CD4-positive, alpha-beta memory T cell (primary cell): ENCODE measurements at regions not wholly inside any gene's neighbourhood (a gene's known extent, or its start where the extent isn't known, plus 50 kb on each side); places are given as distances from the start of the nearest gene placed in this dataset.

Source experiments
- CTCF ChIA-PET: fragments of 350-600 bp; sonication (Branson Sonifier 250); formaldehyde crosslinking; loops from one replicate; lab custom pipeline; 2021; ENCODE audit warnings: inconsistent platforms; ENCODE audit not compliant: partially characterized antibody; lab: Charles Lee
- POLR2A ChIA-PET: fragments of 350-600 bp; sonication (Branson Sonifier 250); formaldehyde crosslinking; loops from one replicate; lab custom pipeline; 2021; ENCODE audit not compliant: partially characterized antibody; lab: Charles Lee
- DNase-seq, 5 donors: peaks; one replicate each; pipeline versions ENCODE4 v3.0.0 to v3.0.0-alpha.2; 2020 to 2022; ENCODE audit warnings: mixed read lengths in 1 of 5
- H3K27ac ChIP-seq: one replicate; pipeline ENCODE4 v1.7.0; 2013; ENCODE audit warnings: low read depth, low read length
- H3K27me3 ChIP-seq: 2 replicates; pipeline ENCODE4 v1.7.0; 2013; ENCODE audit warnings: mild to moderate bottlenecking, low read length, moderate library complexity; ENCODE audit not compliant: insufficient read depth
- H3K36me3 ChIP-seq: 2 replicates; pipeline ENCODE4 v1.7.0; 2013; ENCODE audit warnings: mild to moderate bottlenecking, low read length, moderate library complexity; ENCODE audit not compliant: insufficient read depth
- H3K4me1 ChIP-seq: 2 replicates; pipeline ENCODE4 v1.7.0; 2013; ENCODE audit warnings: mild to moderate bottlenecking, low read length, moderate library complexity; ENCODE audit not compliant: insufficient read depth
- H3K4me3 ChIP-seq, 2 donors: one replicate each; pipeline ENCODE4 v1.7.0; 2013; ENCODE audit warnings: low read length in 2 of 2, mild to moderate bottlenecking in 1 of 2
- H3K9me3 ChIP-seq, 2 donors: one replicate each; pipeline ENCODE4 v1.7.0; 2013; ENCODE audit warnings: low read length in 2 of 2, control low read depth in 1 of 2; ENCODE audit not compliant: control insufficient read depth in 1 of 2
- H3K27ac Mint-ChIP-seq, 7 donors: one replicate each; pipeline ENCODE4 v1.8.0; 2020 to 2021; ENCODE audit warnings: mixed read lengths in 7 of 7, mild to moderate bottlenecking in 6 of 7, inconsistent platforms in 3 of 7, moderate library complexity in 3 of 7
- H3K27me3 Mint-ChIP-seq, 2 donors: one replicate each; pipeline ENCODE4 v1.8.0; 2020 to 2021; ENCODE audit warnings: mixed read lengths in 2 of 2
- H3K36me3 Mint-ChIP-seq, 2 donors: one replicate each; pipeline ENCODE4 v1.8.0; 2020 to 2021; ENCODE audit warnings: mixed read lengths in 2 of 2, inconsistent platforms in 1 of 2, mild to moderate bottlenecking in 1 of 2
- H3K4me1 Mint-ChIP-seq, 4 donors: one replicate each; pipeline ENCODE4 v1.8.0; 2020 to 2021; ENCODE audit warnings: mixed read lengths in 4 of 4, mild to moderate bottlenecking in 1 of 4
- H3K4me3 Mint-ChIP-seq, 8 donors: one replicate each; pipeline ENCODE4 v1.8.0; 2020 to 2021; ENCODE audit warnings: mixed read lengths in 8 of 8, mild to moderate bottlenecking in 7 of 8, moderate library complexity in 6 of 8, inconsistent platforms in 3 of 8
- H3K9me3 Mint-ChIP-seq, 8 donors: one replicate each; pipeline ENCODE4 v1.8.0; 2020 to 2021; ENCODE audit warnings: mixed read lengths in 8 of 8, mild to moderate bottlenecking in 5 of 8, inconsistent platforms in 3 of 8, moderate library complexity in 1 of 8
- intact Hi-C: fragments of 100-400 bp; cut with micrococcal nuclease; formaldehyde crosslinking; loops from one replicate; pipeline ENCODE4 v1.15.1; 2023

GRCh38 chr7:87007038-87007437 lies 52.4 kb downstream of the ELAPOR2 start:
- Histone ChIP-seq H3K36me3 (no peaks in the 10 kb centered on the region), H3K4me1 (peaks cover 8% of the 10 kb centered on the region), H3K4me3 (no peak overlapping the region), H3K9me3 (no peaks in the 10 kb centered on the region), H3K27ac (no peak overlapping the region), H3K27me3 (no peaks in the 10 kb centered on the region)
- ChIA-PET POLR2A (no interaction called here), CTCF (no interaction called here)
- Mint-ChIP-seq H3K36me3 (no peaks in the 10 kb centered on the region), H3K9me3 (no peaks in the 10 kb centered on the region), H3K4me1 (peaks cover 0 to 16% (median 4%) of the 10 kb centered on the region in 4 donors), H3K27me3 (peaks cover 2 to 3% of the 10 kb centered on the region in 2 donors), H3K27ac (no peak overlapping the region), H3K4me3 (no peak overlapping the region)
- intact Hi-C loops = no loop called here
- no peak for DNase-seq

GRCh38 chr7:87004956-87005355 lies 54.5 kb downstream of the ELAPOR2 start:
- CTCF ChIA-PET = interaction anchor here (1.2 to 1.8 kb wide), 3 partner anchors 10 to 77 kb away, joined by 3 to 4 read pairs (median 3); no protein-coding TSS in a partner anchor
- Histone ChIP-seq H3K4me1 (peaks cover 8% of the 10 kb centered on the region), H3K9me3 (no peaks in the 10 kb centered on the region), H3K36me3 (no peaks in the 10 kb centered on the region), H3K27me3 (no peaks in the 10 kb centered on the region), H3K27ac (no peak overlapping the region), H3K4me3 (no peak overlapping the region)
- H3K4me1 Mint-ChIP-seq = peaks cover 0 to 23% (median 4%) of the 10 kb centered on the region in 4 donors
- DNase-seq = no peak
- no peak overlapping the region for H3K4me3 Mint-ChIP-seq
- intact Hi-C loops = no loop called here
- no peaks in the 10 kb centered on the region for H3K9me3 Mint-ChIP-seq
- peak overlapping the region in 1 of 7 donors; percentile 50 for H3K27ac Mint-ChIP-seq
- H3K36me3 Mint-ChIP-seq = no peaks in the 10 kb centered on the region
- POLR2A ChIA-PET = no interaction called here
- peaks cover 4% of the 10 kb centered on the region in 2 donors for H3K27me3 Mint-ChIP-seq

DNA sequence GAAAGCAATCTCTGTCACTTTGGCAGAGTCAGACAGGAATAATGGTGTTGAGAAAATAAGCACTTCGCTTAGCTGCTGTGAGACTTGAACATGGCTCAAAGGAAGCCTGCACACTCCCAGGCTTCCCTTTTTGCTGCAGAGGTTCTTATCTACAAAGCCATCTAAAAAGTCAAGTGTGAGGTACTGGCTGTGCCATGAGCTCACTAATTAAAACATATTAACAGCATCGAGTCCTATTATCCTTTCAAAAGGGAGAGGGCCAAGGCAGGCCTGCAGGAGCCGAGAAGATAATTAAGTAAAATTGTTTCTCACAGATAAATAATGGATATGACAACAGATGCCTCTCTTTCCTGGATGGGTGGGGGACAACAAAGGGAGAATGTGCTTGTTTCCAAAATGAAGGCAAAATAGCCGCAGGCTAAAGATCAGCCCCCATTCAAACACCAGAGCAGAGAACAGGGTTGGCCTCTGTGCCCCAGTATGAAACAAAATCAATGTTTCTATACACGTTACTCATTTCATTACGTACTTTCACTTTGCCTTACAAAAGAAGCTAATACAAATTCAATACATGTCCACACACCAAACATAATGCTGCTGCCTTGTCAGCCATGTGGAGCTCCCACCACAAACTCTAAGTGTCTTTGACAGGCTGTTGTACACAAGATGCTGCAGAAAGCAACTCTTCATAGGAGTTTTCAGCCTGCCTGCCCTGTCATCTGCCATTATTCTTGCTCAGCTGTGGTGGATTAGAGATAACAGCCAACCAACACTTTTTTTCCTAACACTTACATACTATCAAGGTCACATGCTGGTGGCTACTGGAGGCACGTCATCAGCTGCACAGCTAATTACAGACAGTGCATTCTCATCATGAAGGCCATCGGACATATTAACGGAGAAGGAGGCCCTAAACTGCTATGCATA lies 55.3 kb downstream of the ELAPOR2 start:
- Mint-ChIP-seq H3K4me1 (peaks cover 0 to 23% (median 4%) of the 10 kb centered on the region in 4 donors), H3K9me3 (no peaks in the 10 kb centered on the region), H3K27ac (peak overlapping the region in 4 of 7 donors; percentile 11 to 56 (median 37)), H3K36me3 (no peaks in the 10 kb centered on the region), H3K27me3 (peaks cover 2 to 4% of the 10 kb centered on the region in 2 donors), H3K4me3 (peak overlapping the region in 5 of 8 donors; percentile 5 to 70 (median 51))
- H3K4me3 ChIP-seq = no peak overlapping the region
- ChIA-PET POLR2A (no interaction called here), CTCF (interaction anchor here (0.7 to 1.8 kb wide), 5 partner anchors 9 to 76 kb away, joined by 3 to 5 read pairs (median 3); no protein-coding TSS in a partner anchor)
- H3K27ac ChIP-seq = no peak overlapping the region
- peaks cover 8% of the 10 kb centered on the region for H3K4me1 ChIP-seq
- H3K9me3 ChIP-seq = no peaks in the 10 kb centered on the region
- no peaks in the 10 kb centered on the region for H3K36me3 ChIP-seq
- intact Hi-C loops = no loop called here
- no peak for DNase-seq
- H3K27me3 ChIP-seq = no peaks in the 10 kb centered on the region

DNA sequence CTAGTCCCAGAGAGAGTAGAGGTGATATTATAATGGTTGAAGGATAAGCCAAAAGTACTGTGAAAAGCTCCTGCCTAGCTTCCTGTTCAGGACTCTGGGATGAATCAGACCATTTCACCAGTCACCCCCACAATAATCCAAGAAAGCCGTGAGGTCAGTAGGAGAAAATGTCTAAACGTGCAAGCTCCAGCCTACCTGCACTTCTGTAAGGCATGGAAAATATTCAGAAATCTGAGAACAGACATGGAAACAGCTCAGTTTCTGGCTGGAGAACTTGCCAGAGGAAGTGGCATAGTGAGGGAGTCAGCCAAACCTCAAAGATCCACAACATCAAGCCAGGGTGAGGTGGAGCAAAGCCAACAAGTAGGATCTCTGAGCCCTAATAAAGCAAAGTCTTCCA lies 58.2 kb downstream of the ELAPOR2 start:
- Mint-ChIP-seq H3K4me1 (peaks cover 0 to 24% (median 4%) of the 10 kb centered on the region in 4 donors), H3K4me3 (no peak overlapping the region), H3K27me3 (peaks cover 2 to 7% of the 10 kb centered on the region in 2 donors), H3K9me3 (peaks cover 0 to under 1% (median 0%) of the 10 kb centered on the region in 8 donors), H3K36me3 (no peaks in the 10 kb centered on the region), H3K27ac (no peak overlapping the region)
- no peak for DNase-seq
- no peaks in the 10 kb centered on the region for H3K9me3 ChIP-seq
- intact Hi-C loops = no loop called here
- POLR2A ChIA-PET = interaction anchor here (1.1 kb wide), 1 partner anchor 10 kb away, joined by 6 read pairs; no protein-coding TSS in a partner anchor
- no peak overlapping the region for H3K27ac ChIP-seq
- H3K36me3 ChIP-seq = no peaks in the 10 kb centered on the region
- no peak overlapping the region for H3K4me3 ChIP-seq
- CTCF ChIA-PET = interaction anchor here (0.8 to 1.4 kb wide), 4 partner anchors 9 to 312 kb away, joined by 3 to 7 read pairs (median 4); no protein-coding TSS in a partner anchor
- peaks cover 8% of the 10 kb centered on the region for H3K4me1 ChIP-seq
- no peaks in the 10 kb centered on the region for H3K27me3 ChIP-seq

GRCh38 chr7:87000344-87000743 lies 59.1 kb downstream of the ELAPOR2 start:
- ChIA-PET CTCF (interaction anchor here (0.9 to 1.4 kb wide), 2 partner anchors 52 to 73 kb away, joined by 3 to 7 read pairs; no protein-coding TSS in a partner anchor), POLR2A (interaction anchor here (1.1 kb wide), 1 partner anchor 9 kb away, joined by 6 read pairs; no protein-coding TSS in a partner anchor)

GRCh38 chr7:86999750-87000149 lies 59.7 kb downstream of the ELAPOR2 start:
- no peak overlapping the region for H3K27ac ChIP-seq
- no peak for DNase-seq
- intact Hi-C loops = no loop called here
- ChIA-PET POLR2A (no interaction called here), CTCF (no interaction called here)
- H3K9me3 Mint-ChIP-seq = peaks cover 0 to 2% (median 0%) of the 10 kb centered on the region in 8 donors
- no peaks in the 10 kb centered on the region for H3K9me3 ChIP-seq
- no peaks in the 10 kb centered on the region for H3K27me3 ChIP-seq
- H3K36me3 ChIP-seq = no peaks in the 10 kb centered on the region
- H3K4me1 Mint-ChIP-seq = peaks cover 0 to 28% (median 4%) of the 10 kb centered on the region in 4 donors
- H3K4me3 Mint-ChIP-seq = no peak overlapping the region
- H3K4me1 ChIP-seq = peaks cover 8% of the 10 kb centered on the region
- no peak overlapping the region for H3K4me3 ChIP-seq
- H3K36me3 Mint-ChIP-seq = no peaks in the 10 kb centered on the region
- H3K27ac Mint-ChIP-seq = no peak overlapping the region
- peaks cover 5 to 12% of the 10 kb centered on the region in 2 donors for H3K27me3 Mint-ChIP-seq

More at GRCh38 chr7:87000344-87000743, 59.1 kb downstream of the ELAPOR2 start:
- no peaks in the 10 kb centered on the region for H3K9me3 ChIP-seq
- H3K27ac Mint-ChIP-seq = no peak overlapping the region
- peaks cover 0 to 2% (median 0%) of the 10 kb centered on the region in 8 donors for H3K9me3 Mint-ChIP-seq
- peaks cover 8% of the 10 kb centered on the region for H3K4me1 ChIP-seq
- no peak overlapping the region for H3K4me3 ChIP-seq
- no peak overlapping the region for H3K27ac ChIP-seq
- intact Hi-C loops = no loop called here
- H3K36me3 ChIP-seq = no peaks in the 10 kb centered on the region
- peaks cover 0 to 28% (median 4%) of the 10 kb centered on the region in 4 donors for H3K4me1 Mint-ChIP-seq
- no peaks in the 10 kb centered on the region for H3K27me3 ChIP-seq
- no peak overlapping the region for H3K4me3 Mint-ChIP-seq
- no peaks in the 10 kb centered on the region for H3K36me3 Mint-ChIP-seq
- no peak for DNase-seq
- H3K27me3 Mint-ChIP-seq = peaks cover 5 to 12% of the 10 kb centered on the region in 2 donors

- no peaks in the 10 kb centered on the region for H3K27me3 ChIP-seq
- Mint-ChIP-seq H3K4me1 (peaks cover 3 to 17% (median 10%) of the 10 kb centered on the region in 4 donors), H3K36me3 (no peaks in the 10 kb centered on the region), H3K9me3 (peaks cover 0 to 2% (median 0%) of the 10 kb centered on the region in 8 donors), H3K27me3 (peaks cover 4 to 8% of the 10 kb centered on the region in 2 donors), H3K27ac (peak overlapping the region in 2 of 7 donors; percentile 2 to 43), H3K4me3 (no peak overlapping the region)
- no peak overlapping the region for H3K27ac ChIP-seq
- H3K4me1 ChIP-seq = peaks cover 4% of the 10 kb centered on the region
- ChIA-PET POLR2A (no interaction called here), CTCF (interaction anchor here (0.7 to 1.7 kb wide), 2 partner anchors 9 to 69 kb away, joined by 4 to 5 read pairs; no protein-coding TSS in a partner anchor)
- no peak overlapping the region for H3K4me3 ChIP-seq
- intact Hi-C loops = no loop called here
- no peaks in the 10 kb centered on the region for H3K36me3 ChIP-seq
- DNase-seq = no peak
- H3K9me3 ChIP-seq = no peaks in the 10 kb centered on the region
Measured at GRCh38 chr7:86995814-86996213, 63.6 kb downstream of the ELAPOR2 start.
